ENCODE measurements at regions not wholly inside any gene's neighbourhood (a gene's known extent, or its start where the extent isn't known, plus 50 kb on each side); places are given as distances from the start of the nearest gene placed in this dataset.

- no peaks in the 10 kb centered on the region for H3K79me2 ChIP-seq (ENCODE audit: insufficient read depth, low read length)
- Mint-ChIP-seq H3K4me1 (ENCODE audit: low read depth, unreplicated experiment) (no peaks in the 10 kb centered on the region), H3K9me3 (ENCODE audit: unreplicated experiment) (no peaks in the 10 kb centered on the region), H3K36me3 (ENCODE audit: low read depth, unreplicated experiment) (no peaks in the 10 kb centered on the region), H3K27me3 (ENCODE audit: low read depth, unreplicated experiment) (no peaks in the 10 kb centered on the region), H3K4me3 (ENCODE audit: unreplicated experiment) (no peak overlapping the region), H3K27ac (ENCODE audit: unreplicated experiment) (no peak overlapping the region)
- peaks cover 2% of the 10 kb centered on the region for H3K4me1 ChIP-seq (ENCODE audit: insufficient read depth, low read length)
- no peak overlapping the region for H2AFZ ChIP-seq (ENCODE audit: low read depth, low read length)
- H3K4me3 ChIP-seq (ENCODE audit: insufficient read depth, low read depth, low read length): no peak overlapping the region
- no peaks in the 10 kb centered on the region for H4K20me1 ChIP-seq (ENCODE audit: insufficient read depth, low read length)
- no peak overlapping the region for H3K9ac ChIP-seq (ENCODE audit: low read length)
- FAIRE-seq (no peak), DNase-seq (ENCODE audit: low read depth) (no peak)
- no peak for TF ChIP-seq CTCF (IDR thresholded peaks at IDR 0.05; ENCODE audit: insufficient read depth, low read depth, low read length)
- TF ChIP-seq EZH2 (IDR thresholded peaks at IDR 0.05; ENCODE audit: insufficient read depth, low read length): no peak
- no peak overlapping the region for H3K4me2 ChIP-seq (ENCODE audit: low read length)
- H3K9me3 ChIP-seq (ENCODE audit: insufficient read depth, low read depth, low read length): no peaks in the 10 kb centered on the region
- H3K36me3 ChIP-seq (ENCODE audit: insufficient read depth, low read length): no peaks in the 10 kb centered on the region
- no peak overlapping the region for H3K27ac ChIP-seq (ENCODE audit: low read depth, low read length)
- no peaks in the 10 kb centered on the region for H3K27me3 ChIP-seq (ENCODE audit: insufficient read depth, low read length)
Measured at GRCh38 chr4:181477591-181477990, 765.6 kb upstream of the TENM3 start.

- Mint-ChIP-seq H3K4me3 (ENCODE audit: unreplicated experiment) (no peak overlapping the region), H3K4me1 (ENCODE audit: low read depth, unreplicated experiment) (no peaks in the 10 kb centered on the region), H3K27me3 (ENCODE audit: low read depth, unreplicated experiment) (no peaks in the 10 kb centered on the region), H3K36me3 (ENCODE audit: low read depth, unreplicated experiment) (no peaks in the 10 kb centered on the region), H3K9me3 (ENCODE audit: unreplicated experiment) (no peaks in the 10 kb centered on the region), H3K27ac (ENCODE audit: unreplicated experiment) (no peak overlapping the region)
- TF ChIP-seq CTCF (IDR thresholded peaks at IDR 0.05; ENCODE audit: insufficient read depth, low read depth, low read length) (no peak), EZH2 (IDR thresholded peaks at IDR 0.05; ENCODE audit: insufficient read depth, low read length) (no peak)
- H3K9ac ChIP-seq (ENCODE audit: low read length): no peak overlapping the region
- no peaks in the 10 kb centered on the region for H3K27me3 ChIP-seq (ENCODE audit: insufficient read depth, low read length)
- no peak overlapping the region for H3K4me2 ChIP-seq (ENCODE audit: low read length)
- no peaks in the 10 kb centered on the region for H3K9me3 ChIP-seq (ENCODE audit: insufficient read depth, low read depth, low read length)
- H3K79me2 ChIP-seq (ENCODE audit: insufficient read depth, low read length): no peaks in the 10 kb centered on the region
- no peak for DNase-seq (ENCODE audit: low read depth)
- no peaks in the 10 kb centered on the region for H4K20me1 ChIP-seq (ENCODE audit: insufficient read depth, low read length)
- H3K36me3 ChIP-seq (ENCODE audit: insufficient read depth, low read length): no peaks in the 10 kb centered on the region
- no peak for FAIRE-seq
- no peak overlapping the region for H3K27ac ChIP-seq (ENCODE audit: low read depth, low read length)
- H2AFZ ChIP-seq (ENCODE audit: low read depth, low read length): no peak overlapping the region
- H3K4me3 ChIP-seq (ENCODE audit: insufficient read depth, low read depth, low read length): no peak overlapping the region
- peaks cover 2% of the 10 kb centered on the region for H3K4me1 ChIP-seq (ENCODE audit: insufficient read depth, low read length)
Measured at GRCh38 chr4:181478656-181479055, 764.5 kb upstream of the TENM3 start.

DNA sequence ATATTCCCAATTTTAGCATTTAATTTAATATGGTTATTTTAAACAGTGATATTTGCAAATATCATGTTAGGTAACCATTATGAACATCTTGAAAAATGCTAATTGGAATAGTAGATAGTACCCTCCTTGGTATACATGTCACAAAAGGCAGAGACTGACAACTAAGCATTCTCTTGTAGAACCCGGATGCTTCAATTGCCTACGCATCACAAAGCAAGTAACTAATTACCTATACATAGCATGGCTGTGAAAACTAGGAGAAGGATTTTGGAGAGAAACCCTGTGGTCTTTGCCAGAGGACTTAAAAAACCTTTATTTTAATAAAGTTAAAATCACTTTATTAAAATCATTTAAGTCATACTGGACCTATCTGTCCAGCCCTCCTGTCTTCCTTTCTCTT lies 764.1 kb upstream of the TENM3 start:
- no peaks in the 10 kb centered on the region for H3K4me1 Mint-ChIP-seq (ENCODE audit: low read depth, unreplicated experiment)
- H3K4me2 ChIP-seq (ENCODE audit: low read length): no peak overlapping the region
- DNase-seq (ENCODE audit: low read depth) (no peak), FAIRE-seq (peak; percentile 37)
- no peaks in the 10 kb centered on the region for H3K9me3 Mint-ChIP-seq (ENCODE audit: unreplicated experiment)
- H3K4me3 ChIP-seq (ENCODE audit: insufficient read depth, low read depth, low read length): no peak overlapping the region
- no peaks in the 10 kb centered on the region for H3K79me2 ChIP-seq (ENCODE audit: insufficient read depth, low read length)
- H3K27ac ChIP-seq (ENCODE audit: low read depth, low read length): no peak overlapping the region
- TF ChIP-seq EZH2 (IDR thresholded peaks at IDR 0.05; ENCODE audit: insufficient read depth, low read length): no peak
- TF ChIP-seq CTCF (IDR thresholded peaks at IDR 0.05; ENCODE audit: insufficient read depth, low read depth, low read length): no peak
- H3K27me3 Mint-ChIP-seq (ENCODE audit: low read depth, unreplicated experiment): no peaks in the 10 kb centered on the region
- no peak overlapping the region for H3K9ac ChIP-seq (ENCODE audit: low read length)
- H3K9me3 ChIP-seq (ENCODE audit: insufficient read depth, low read depth, low read length): no peaks in the 10 kb centered on the region
- no peaks in the 10 kb centered on the region for H3K36me3 ChIP-seq (ENCODE audit: insufficient read depth, low read length)
- H3K27ac Mint-ChIP-seq (ENCODE audit: unreplicated experiment): no peak overlapping the region
- H2AFZ ChIP-seq (ENCODE audit: low read depth, low read length): no peak overlapping the region
- no peak overlapping the region for H3K4me3 Mint-ChIP-seq (ENCODE audit: unreplicated experiment)
- no peaks in the 10 kb centered on the region for H3K27me3 ChIP-seq (ENCODE audit: insufficient read depth, low read length)
- no peaks in the 10 kb centered on the region for H3K36me3 Mint-ChIP-seq (ENCODE audit: low read depth, unreplicated experiment)
- H3K4me1 ChIP-seq (ENCODE audit: insufficient read depth, low read length): peaks cover 2% of the 10 kb centered on the region
- H4K20me1 ChIP-seq (ENCODE audit: insufficient read depth, low read length): no peaks in the 10 kb centered on the region
